ENCODE measurements at regions not wholly inside any gene's neighbourhood (a gene's known extent, or its start where the extent isn't known, plus 50 kb on each side); places are given as distances from the start of the nearest gene placed in this dataset.
A peak's percentile ranks its signal among the peaks of the same experiment; 100 is the strongest.

DNA sequence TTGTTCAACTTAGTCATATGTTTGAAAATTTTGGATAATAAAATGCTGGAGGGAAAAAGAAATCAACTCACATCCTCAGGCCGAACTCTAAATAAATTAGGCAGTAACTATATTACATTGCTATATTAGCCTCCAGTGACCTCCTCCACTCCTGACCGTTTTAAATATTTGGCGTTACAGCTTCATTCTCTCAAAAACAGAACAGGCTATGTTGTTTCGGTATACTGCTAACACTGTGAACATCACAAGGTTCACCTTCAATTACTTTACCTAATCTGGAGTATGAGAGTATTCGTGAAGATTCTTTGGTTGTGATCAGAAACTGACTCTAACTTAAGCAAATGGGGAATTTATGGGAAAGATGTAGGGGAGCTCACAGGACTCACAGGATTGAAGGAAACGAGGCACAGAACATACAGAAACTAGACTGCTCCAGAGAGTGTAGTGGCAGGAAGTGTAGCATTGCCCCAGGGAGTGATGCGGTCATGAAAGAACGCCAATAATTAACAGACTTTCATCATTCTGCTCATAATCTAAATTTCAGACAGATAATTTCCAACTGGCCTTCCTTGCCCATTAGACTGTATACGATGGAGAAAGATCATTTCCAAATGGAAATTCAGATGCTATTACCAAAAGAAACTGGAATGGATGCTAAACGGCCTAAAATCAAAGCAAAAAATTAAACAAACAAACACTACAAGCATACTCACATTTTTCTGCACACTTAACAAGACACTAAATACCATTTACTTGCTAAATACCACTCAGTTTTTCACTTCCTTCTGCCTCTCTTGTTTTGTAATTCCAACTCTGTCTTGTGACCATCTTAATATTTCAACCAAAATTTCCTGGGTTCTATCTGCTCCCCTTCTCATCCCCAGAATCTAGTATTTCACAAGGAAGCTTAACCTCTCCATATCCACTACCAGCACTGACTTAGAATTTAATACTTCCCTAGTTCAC lies 110.1 kb upstream of the LPAR1 start (continued):
- TF ChIP-seq NFYB (IDR thresholded peaks at IDR 0.05; ENCODE audit: insufficient read depth, low read depth, low read length) (no peak), YY1 (IDR thresholded peaks at IDR 0.05; ENCODE audit: low read depth, low read length) (no peak), CBX3 (IDR thresholded peaks at IDR 0.05; ENCODE audit: borderline replicate concordance, low read depth) (no peak), IRF4 (IDR thresholded peaks at IDR 0.05; ENCODE audit: low read depth, low read length) (no peak), EZH2 (IDR thresholded peaks at IDR 0.05; ENCODE audit: borderline replicate concordance, control insufficient read depth, low read depth, low read length) (no peak), MEF2B (IDR thresholded peaks at IDR 0.05; ENCODE audit: partially characterized antibody, poor library complexity, severe bottlenecking) (peak; percentile 88), TARDBP (IDR thresholded peaks at IDR 0.05; ENCODE audit: borderline replicate concordance) (no peak), POLR2AphosphoS5 (IDR thresholded peaks at IDR 0.05; ENCODE audit: low read length) (no peak), ZBED1 (IDR thresholded peaks at IDR 0.05; ENCODE audit: borderline replicate concordance) (no peak), MYC (IDR thresholded peaks at IDR 0.05; ENCODE audit: insufficient read depth, insufficient read length, insufficient replicate concordance, low read length, severe bottlenecking) (no peak), CBX5 (IDR thresholded peaks at IDR 0.05; ENCODE audit: low read depth) (no peak), PAX5 (IDR thresholded peaks at IDR 0.05; ENCODE audit: borderline replicate concordance, low read depth, low read length) (no peak), HDAC2 (IDR thresholded peaks at IDR 0.05) (no peak), ZSCAN29 (IDR thresholded peaks at IDR 0.05) (peak; percentile 29; the same call in 1 of the 2 replicates), NR2C1 (IDR thresholded peaks at IDR 0.05) (no peak), TAF1 (IDR thresholded peaks at IDR 0.05; ENCODE audit: borderline replicate concordance, low read depth, low read length) (no peak), CREB1 (IDR thresholded peaks at IDR 0.05; ENCODE audit: low read depth) (no peak), TCF7 (IDR thresholded peaks at IDR 0.05; ENCODE audit: borderline replicate concordance) (no peak), STAT3 (IDR thresholded peaks at IDR 0.05; ENCODE audit: low read depth, low read length) (no peak), NR2F1 (conservative IDR thresholded peaks at IDR 0.05) (peak; percentile 40; the same call in 1 of the 2 replicates), HCFC1 (IDR thresholded peaks at IDR 0.05; ENCODE audit: low read length) (no peak)
- TF ChIP-seq, protein P1, sequence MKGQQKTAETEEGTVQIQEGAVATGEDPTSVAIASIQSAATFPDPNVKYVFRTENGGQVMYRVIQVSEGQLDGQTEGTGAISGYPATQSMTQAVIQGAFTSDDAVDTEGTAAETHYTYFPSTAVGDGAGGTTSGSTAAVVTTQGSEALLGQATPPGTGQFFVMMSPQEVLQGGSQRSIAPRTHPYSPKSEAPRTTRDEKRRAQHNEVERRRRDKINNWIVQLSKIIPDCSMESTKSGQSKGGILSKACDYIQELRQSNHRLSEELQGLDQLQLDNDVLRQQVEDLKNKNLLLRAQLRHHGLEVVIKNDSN (IDR thresholded peaks at IDR 0.05; ENCODE audit: borderline replicate concordance, extremely low read length, insufficient read depth, low read depth, low read length), result no peak
- TF ChIP-seq, protein P2, sequence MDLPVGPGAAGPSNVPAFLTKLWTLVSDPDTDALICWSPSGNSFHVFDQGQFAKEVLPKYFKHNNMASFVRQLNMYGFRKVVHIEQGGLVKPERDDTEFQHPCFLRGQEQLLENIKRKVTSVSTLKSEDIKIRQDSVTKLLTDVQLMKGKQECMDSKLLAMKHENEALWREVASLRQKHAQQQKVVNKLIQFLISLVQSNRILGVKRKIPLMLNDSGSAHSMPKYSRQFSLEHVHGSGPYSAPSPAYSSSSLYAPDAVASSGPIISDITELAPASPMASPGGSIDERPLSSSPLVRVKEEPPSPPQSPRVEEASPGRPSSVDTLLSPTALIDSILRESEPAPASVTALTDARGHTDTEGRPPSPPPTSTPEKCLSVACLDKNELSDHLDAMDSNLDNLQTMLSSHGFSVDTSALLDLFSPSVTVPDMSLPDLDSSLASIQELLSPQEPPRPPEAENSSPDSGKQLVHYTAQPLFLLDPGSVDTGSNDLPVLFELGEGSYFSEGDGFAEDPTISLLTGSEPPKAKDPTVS (IDR thresholded peaks at IDR 0.05; ENCODE audit: low read depth, low read length), result no peak
- TF ChIP-seq, protein P3, sequence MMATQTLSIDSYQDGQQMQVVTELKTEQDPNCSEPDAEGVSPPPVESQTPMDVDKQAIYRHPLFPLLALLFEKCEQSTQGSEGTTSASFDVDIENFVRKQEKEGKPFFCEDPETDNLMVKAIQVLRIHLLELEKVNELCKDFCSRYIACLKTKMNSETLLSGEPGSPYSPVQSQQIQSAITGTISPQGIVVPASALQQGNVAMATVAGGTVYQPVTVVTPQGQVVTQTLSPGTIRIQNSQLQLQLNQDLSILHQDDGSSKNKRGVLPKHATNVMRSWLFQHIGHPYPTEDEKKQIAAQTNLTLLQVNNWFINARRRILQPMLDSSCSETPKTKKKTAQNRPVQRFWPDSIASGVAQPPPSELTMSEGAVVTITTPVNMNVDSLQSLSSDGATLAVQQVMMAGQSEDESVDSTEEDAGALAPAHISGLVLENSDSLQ (IDR thresholded peaks at IDR 0.05), result no peak
- TF ChIP-seq, protein P4, sequence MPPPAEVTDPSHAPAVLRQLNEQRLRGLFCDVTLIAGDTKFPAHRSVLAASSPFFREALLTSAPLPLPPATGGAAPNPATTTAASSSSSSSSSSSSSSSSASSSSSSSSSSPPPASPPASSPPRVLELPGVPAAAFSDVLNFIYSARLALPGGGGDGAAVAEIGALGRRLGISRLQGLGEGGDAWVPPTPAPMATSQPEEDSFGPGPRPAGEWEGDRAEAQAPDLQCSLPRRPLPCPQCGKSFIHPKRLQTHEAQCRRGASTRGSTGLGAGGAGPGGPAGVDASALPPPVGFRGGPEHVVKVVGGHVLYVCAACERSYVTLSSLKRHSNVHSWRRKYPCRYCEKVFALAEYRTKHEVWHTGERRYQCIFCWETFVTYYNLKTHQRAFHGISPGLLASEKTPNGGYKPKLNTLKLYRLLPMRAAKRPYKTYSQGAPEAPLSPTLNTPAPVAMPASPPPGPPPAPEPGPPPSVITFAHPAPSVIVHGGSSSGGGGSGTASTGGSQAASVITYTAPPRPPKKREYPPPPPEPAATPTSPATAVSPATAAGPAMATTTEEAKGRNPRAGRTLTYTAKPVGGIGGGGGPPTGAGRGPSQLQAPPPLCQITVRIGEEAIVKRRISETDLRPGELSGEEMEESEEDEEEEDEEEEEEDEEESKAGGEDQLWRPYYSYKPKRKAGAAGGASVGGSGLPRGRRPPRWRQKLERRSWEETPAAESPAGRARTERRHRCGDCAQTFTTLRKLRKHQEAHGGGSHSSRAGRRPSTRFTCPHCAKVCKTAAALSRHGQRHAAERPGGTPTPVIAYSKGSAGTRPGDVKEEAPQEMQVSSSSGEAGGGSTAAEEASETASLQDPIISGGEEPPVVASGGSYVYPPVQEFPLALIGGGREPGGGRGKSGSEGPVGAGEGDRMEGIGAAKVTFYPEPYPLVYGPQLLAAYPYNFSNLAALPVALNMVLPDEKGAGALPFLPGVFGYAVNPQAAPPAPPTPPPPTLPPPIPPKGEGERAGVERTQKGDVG (CRISPR knock-in tag; IDR thresholded peaks at IDR 0.05), result no peak

Measured in GM12878 (cell line).